Lower leg skin (tissue), 3 donors: ENCODE measurements at regions not wholly inside any gene's neighbourhood (a gene's known extent, or its start where the extent isn't known, plus 50 kb on each side); places are given as distances from the start of the nearest gene placed in this dataset.

ENCODE experiments used
- CTCF ChIP-seq, 3 donors: fragments of 450-650 bp; IDR thresholded peaks; one replicate each; pipeline ENCODE4 v1.5.1; 2016; ENCODE audit warnings: antibody characterized with exemption in 3 of 3, mild to moderate bottlenecking in 3 of 3, moderate library complexity in 2 of 3
- POLR2A ChIP-seq, 2 donors: fragments of 450-650 bp; IDR thresholded peaks; one replicate each; pipeline ENCODE4 v1.6.1; 2016 to 2017; ENCODE audit warnings: antibody characterized with exemption in 2 of 2, mild to moderate bottlenecking in 1 of 2, moderate library complexity in 1 of 2

GRCh38 chr16:13631916-13632315, 288.0 kb upstream of the ERCC4 start:
- TF ChIP-seq POLR2A (IDR thresholded peaks at IDR 0.05) (no peak), CTCF (IDR thresholded peaks at IDR 0.05) (no peak)
